ENCODE measurements at regions not wholly inside any gene's neighbourhood (a gene's known extent, or its start where the extent isn't known, plus 50 kb on each side); places are given as distances from the start of the nearest gene placed in this dataset.

DNA sequence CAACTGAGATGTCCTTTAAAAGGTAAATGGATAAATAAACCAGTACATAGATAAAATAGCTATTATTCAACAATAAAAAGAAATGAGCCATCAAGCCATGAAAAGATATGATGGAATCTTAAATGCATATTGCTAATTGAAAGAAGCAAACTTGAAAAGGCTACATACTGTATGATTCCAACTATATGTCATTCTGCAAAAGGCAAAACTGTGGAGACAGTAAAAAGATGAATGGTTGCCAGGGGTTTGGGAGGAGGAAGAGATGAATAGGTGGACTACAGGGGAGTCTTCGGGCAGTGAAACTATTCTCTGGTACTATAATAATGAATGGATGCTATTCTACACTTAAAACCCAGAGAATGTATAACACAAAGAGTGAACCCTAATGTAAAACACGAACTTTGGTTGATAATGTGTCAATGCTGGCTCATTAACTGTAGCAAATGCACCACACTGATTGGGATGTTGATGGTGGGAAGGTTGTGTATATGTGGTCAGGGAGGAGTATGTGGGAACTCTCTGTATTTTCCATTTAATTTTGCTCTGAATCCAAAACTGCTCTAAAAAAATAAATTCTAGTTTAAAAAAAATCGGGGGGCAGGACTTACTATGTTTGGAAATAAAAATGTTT is 73.7 kb upstream of the MYCN start:
- ChIA-PET CTCF (interaction anchor here (0.6 kb wide), 1 partner anchor 516 kb away, joined by 3 read pairs; no protein-coding TSS in a partner anchor), POLR2A (no interaction called here)
- no peak for TF ChIP-seq CTCF (IDR thresholded peaks at IDR 0.05; ENCODE audit: low read depth, low read length)
- Histone ChIP-seq H3K4me3 (ENCODE audit: low read depth, low read length) (no peak overlapping the region), H3K27me3 (ENCODE audit: control insufficient read depth, insufficient read depth, low read length) (no peaks in the 10 kb centered on the region), H3K9me3 (ENCODE audit: control insufficient read depth, insufficient read depth, low read length) (peaks cover 21% of the 10 kb centered on the region), H3K27ac (ENCODE audit: low read depth, low read length) (no peak overlapping the region)
- DNase-seq (ENCODE audit: low read depth, low spot score) = no peak

- peaks cover 23% of the 10 kb centered on the region for H3K9me3 ChIP-seq (ENCODE audit: control insufficient read depth, insufficient read depth, low read length)
- CTCF ChIA-PET = no interaction called here
- H3K4me3 ChIP-seq (ENCODE audit: low read depth, low read length) = no peak overlapping the region
- POLR2A ChIA-PET = no interaction called here
- H3K27ac ChIP-seq (ENCODE audit: low read depth, low read length) = no peak overlapping the region
- H3K27me3 ChIP-seq (ENCODE audit: control insufficient read depth, insufficient read depth, low read length) = no peaks in the 10 kb centered on the region
- DNase-seq (ENCODE audit: low read depth, low spot score) = no peak
- no peak for TF ChIP-seq CTCF (IDR thresholded peaks at IDR 0.05; ENCODE audit: low read depth, low read length)
Measured at GRCh38 chr2:15867194-15868171, 72.9 kb upstream of the MYCN start.

DNA sequence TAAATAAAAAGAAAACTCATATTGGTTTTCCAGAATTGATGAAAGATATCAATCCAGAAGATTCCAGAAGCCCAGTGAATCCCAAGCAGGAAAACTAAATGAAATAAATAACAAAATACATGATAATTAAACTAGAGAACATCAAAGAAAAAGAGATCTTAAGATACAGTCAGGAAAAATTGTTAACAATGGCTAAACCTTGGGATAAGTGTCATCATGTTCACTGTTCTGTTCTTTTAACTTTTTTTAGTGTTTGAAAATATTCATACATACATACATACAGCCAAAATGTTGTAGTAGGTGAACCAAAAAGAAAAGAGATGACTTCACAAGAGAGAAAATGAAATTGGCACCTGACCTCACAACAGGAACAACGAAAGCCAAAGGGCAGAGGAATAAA is 72.2 kb upstream of the MYCN start:
- H3K27me3 ChIP-seq (ENCODE audit: control insufficient read depth, insufficient read depth, low read length) = no peaks in the 10 kb centered on the region
- no peak overlapping the region for H3K4me3 ChIP-seq (ENCODE audit: low read depth, low read length)
- TF ChIP-seq CTCF (IDR thresholded peaks at IDR 0.05; ENCODE audit: low read depth, low read length) = no peak
- no peak for DNase-seq (ENCODE audit: low read depth, low spot score)
- ChIA-PET POLR2A (no interaction called here), CTCF (no interaction called here)
- no peak overlapping the region for H3K27ac ChIP-seq (ENCODE audit: low read depth, low read length)
- H3K9me3 ChIP-seq (ENCODE audit: control insufficient read depth, insufficient read depth, low read length) = peaks cover 28% of the 10 kb centered on the region

GRCh38 chr2:15868704-15869103 is 71.6 kb upstream of the MYCN start:
- no peak overlapping the region for H3K27ac ChIP-seq (ENCODE audit: low read depth, low read length)
- POLR2A ChIA-PET = no interaction called here
- CTCF ChIA-PET = no interaction called here
- DNase-seq (ENCODE audit: low read depth, low spot score) = no peak
- H3K27me3 ChIP-seq (ENCODE audit: control insufficient read depth, insufficient read depth, low read length) = no peaks in the 10 kb centered on the region
- H3K9me3 ChIP-seq (ENCODE audit: control insufficient read depth, insufficient read depth, low read length) = peaks cover 32% of the 10 kb centered on the region
- H3K4me3 ChIP-seq (ENCODE audit: low read depth, low read length) = no peak overlapping the region
- no peak for TF ChIP-seq CTCF (IDR thresholded peaks at IDR 0.05; ENCODE audit: low read depth, low read length)

DNA sequence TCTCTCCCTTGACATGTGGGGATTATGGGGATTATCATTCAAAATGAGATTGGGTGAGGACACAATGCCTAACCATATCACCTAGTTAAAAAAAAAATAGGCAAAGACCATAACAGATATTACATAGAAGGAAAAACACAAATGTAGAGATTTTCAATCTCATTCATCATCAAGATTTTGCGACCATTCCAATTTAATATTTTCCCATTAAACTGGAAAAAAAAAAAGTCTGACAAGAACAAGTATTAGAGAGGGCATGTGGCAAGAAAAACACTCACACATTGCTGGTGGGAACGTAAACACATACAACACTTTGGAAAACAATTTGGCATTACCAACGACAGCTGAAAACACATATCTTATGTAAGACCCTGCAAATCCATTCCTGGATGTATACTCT is 71.0 kb upstream of the MYCN start:
- ChIA-PET POLR2A (no interaction called here), CTCF (no interaction called here)
- Histone ChIP-seq H3K27ac (ENCODE audit: low read depth, low read length) (no peak overlapping the region), H3K4me3 (ENCODE audit: low read depth, low read length) (no peak overlapping the region), H3K9me3 (ENCODE audit: control insufficient read depth, insufficient read depth, low read length) (peaks cover 34% of the 10 kb centered on the region), H3K27me3 (ENCODE audit: control insufficient read depth, insufficient read depth, low read length) (no peaks in the 10 kb centered on the region)
- DNase-seq (ENCODE audit: low read depth, low spot score) = no peak
- TF ChIP-seq CTCF (IDR thresholded peaks at IDR 0.05; ENCODE audit: low read depth, low read length) = no peak

Measured in AG04450 (cell line).